ENCODE measurements at regions not wholly inside any gene's neighbourhood (a gene's known extent, or its start where the extent isn't known, plus 50 kb on each side); places are given as distances from the start of the nearest gene placed in this dataset.

DNA sequence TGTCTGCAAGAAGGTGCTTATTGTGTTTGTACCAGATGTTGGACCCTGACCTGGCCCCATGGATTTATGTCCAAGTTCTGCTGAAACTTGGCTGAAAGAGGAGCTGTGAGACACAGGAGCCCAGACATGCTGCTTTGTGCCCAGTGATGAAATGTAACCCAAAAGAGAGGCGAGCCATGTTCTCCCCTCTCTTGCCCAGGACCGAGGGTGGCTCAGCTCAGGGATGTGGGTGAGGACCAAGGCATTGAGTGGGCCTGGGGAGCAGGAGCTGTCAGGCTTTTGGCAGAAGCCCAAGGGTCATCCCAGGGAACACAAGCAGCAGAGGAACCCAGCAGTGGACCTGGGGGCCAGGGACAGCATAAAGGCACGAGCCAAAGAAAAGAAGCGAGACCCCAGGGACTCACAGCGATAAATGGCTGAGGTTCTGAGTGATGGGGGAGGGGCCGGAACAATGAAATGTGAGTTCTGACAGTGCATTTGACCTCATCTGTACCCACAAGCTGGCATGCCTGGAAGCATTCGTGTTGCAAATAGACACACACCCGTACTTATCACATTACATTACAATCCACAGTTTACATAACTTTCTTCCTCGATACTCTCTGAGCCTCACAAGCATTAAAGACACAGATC, 363.4 kb upstream of the JARID2 start:
- Mint-ChIP-seq H3K4me1 (peaks cover 10% of the 10 kb centered on the region), H3K4me3 (no peak overlapping the region), H3K36me3 (ENCODE audit: low read depth) (no peaks in the 10 kb centered on the region), H3K27me3 (no peaks in the 10 kb centered on the region), H3K27ac (no peak overlapping the region), H3K9me3 (no peaks in the 10 kb centered on the region)
- DNase-seq, result no peak
- ChIA-PET POLR2A (no interaction called here), CTCF (no interaction called here)
- TF ChIP-seq, protein P1, sequence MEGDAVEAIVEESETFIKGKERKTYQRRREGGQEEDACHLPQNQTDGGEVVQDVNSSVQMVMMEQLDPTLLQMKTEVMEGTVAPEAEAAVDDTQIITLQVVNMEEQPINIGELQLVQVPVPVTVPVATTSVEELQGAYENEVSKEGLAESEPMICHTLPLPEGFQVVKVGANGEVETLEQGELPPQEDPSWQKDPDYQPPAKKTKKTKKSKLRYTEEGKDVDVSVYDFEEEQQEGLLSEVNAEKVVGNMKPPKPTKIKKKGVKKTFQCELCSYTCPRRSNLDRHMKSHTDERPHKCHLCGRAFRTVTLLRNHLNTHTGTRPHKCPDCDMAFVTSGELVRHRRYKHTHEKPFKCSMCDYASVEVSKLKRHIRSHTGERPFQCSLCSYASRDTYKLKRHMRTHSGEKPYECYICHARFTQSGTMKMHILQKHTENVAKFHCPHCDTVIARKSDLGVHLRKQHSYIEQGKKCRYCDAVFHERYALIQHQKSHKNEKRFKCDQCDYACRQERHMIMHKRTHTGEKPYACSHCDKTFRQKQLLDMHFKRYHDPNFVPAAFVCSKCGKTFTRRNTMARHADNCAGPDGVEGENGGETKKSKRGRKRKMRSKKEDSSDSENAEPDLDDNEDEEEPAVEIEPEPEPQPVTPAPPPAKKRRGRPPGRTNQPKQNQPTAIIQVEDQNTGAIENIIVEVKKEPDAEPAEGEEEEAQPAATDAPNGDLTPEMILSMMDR (IDR thresholded peaks at IDR 0.05), result no peak
- intact Hi-C loops (cut with micrococcal nuclease), result no loop called here
- ATAC-seq (ENCODE audit: low read depth), result no peak

GRCh38 chr6:14883921-14884320, 361.9 kb upstream of the JARID2 start:
- H3K4me1 Mint-ChIP-seq, result peaks cover 2% of the 10 kb centered on the region
- ATAC-seq (ENCODE audit: low read depth) (no peak), DNase-seq (no peak)
- H3K4me3 Mint-ChIP-seq, result no peak overlapping the region
- intact Hi-C loops (cut with micrococcal nuclease), result no loop called here
- no peaks in the 10 kb centered on the region for H3K9me3 Mint-ChIP-seq
- CTCF ChIA-PET, result no interaction called here
- no peaks in the 10 kb centered on the region for H3K36me3 Mint-ChIP-seq (ENCODE audit: low read depth)
- TF ChIP-seq, protein P1 (IDR thresholded peaks at IDR 0.05), result no peak
- no peaks in the 10 kb centered on the region for H3K27me3 Mint-ChIP-seq
- POLR2A ChIA-PET, result interaction anchor here (0.6 kb wide), 1 partner anchor 262 kb away, joined by 4 read pairs; no protein-coding TSS in a partner anchor
- H3K27ac Mint-ChIP-seq, result no peak overlapping the region

DNA sequence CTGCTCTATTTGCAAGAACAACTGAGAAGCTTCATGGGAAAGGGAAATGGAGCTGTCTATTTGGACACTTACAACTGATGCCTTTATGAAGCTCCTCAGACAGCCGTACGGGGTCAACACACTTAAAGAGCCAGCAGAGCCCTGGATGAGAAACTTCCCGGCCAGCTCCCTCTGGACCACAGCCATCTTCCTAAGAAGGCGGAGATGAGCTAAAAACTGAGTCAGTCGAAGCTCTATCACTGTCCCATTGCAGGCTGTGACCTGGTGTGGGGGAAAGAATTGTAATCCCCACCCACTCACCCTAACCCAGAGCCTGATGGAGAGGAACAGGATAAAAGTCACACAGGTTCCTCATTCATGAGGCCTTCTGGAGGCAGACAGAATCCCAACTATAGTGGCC, 360.4 kb upstream of the JARID2 start:
- Mint-ChIP-seq H3K4me1 (peaks cover 2% of the 10 kb centered on the region), H3K4me3 (no peak overlapping the region), H3K27me3 (no peaks in the 10 kb centered on the region), H3K9me3 (peaks cover 3% of the 10 kb centered on the region), H3K27ac (no peak overlapping the region), H3K36me3 (ENCODE audit: low read depth) (no peaks in the 10 kb centered on the region)
- DNase-seq (no peak), ATAC-seq (ENCODE audit: low read depth) (no peak)
- ChIA-PET POLR2A (interaction anchor here (0.7 kb wide), 3 partner anchors 22 to 363 kb away, joined by 3 to 8 read pairs (median 6); no protein-coding TSS in a partner anchor), CTCF (no interaction called here)
- intact Hi-C loops (cut with micrococcal nuclease), result no loop called here
- TF ChIP-seq, protein P1 (IDR thresholded peaks at IDR 0.05), result no peak

GRCh38 chr6:14887181-14887580, 358.7 kb upstream of the JARID2 start:
- ChIA-PET POLR2A (no interaction called here), CTCF (no interaction called here)
- Mint-ChIP-seq H3K4me3 (no peak overlapping the region), H3K27ac (no peak overlapping the region), H3K36me3 (ENCODE audit: low read depth) (no peaks in the 10 kb centered on the region), H3K9me3 (peaks cover 6% of the 10 kb centered on the region), H3K27me3 (no peaks in the 10 kb centered on the region), H3K4me1 (peaks cover 9% of the 10 kb centered on the region)
- TF ChIP-seq, protein P1 (IDR thresholded peaks at IDR 0.05), result no peak
- intact Hi-C loops (cut with micrococcal nuclease), result no loop called here
- no peak for DNase-seq
- ATAC-seq (ENCODE audit: low read depth), result no peak

GRCh38 chr6:14887986-14888574, 357.8 kb upstream of the JARID2 start:
- peaks cover 6% of the 10 kb centered on the region for H3K9me3 Mint-ChIP-seq
- H3K27me3 Mint-ChIP-seq, result no peaks in the 10 kb centered on the region
- intact Hi-C loops (cut with micrococcal nuclease), result no loop called here
- TF ChIP-seq, protein P1 (IDR thresholded peaks at IDR 0.05), result no peak
- no peak overlapping the region for H3K27ac Mint-ChIP-seq
- CTCF ChIA-PET, result no interaction called here
- no peaks in the 10 kb centered on the region for H3K36me3 Mint-ChIP-seq (ENCODE audit: low read depth)
- no peak overlapping the region for H3K4me3 Mint-ChIP-seq
- ATAC-seq (ENCODE audit: low read depth) (no peak), DNase-seq (no peak)
- H3K4me1 Mint-ChIP-seq, result peaks cover 9% of the 10 kb centered on the region
- POLR2A ChIA-PET, result no interaction called here

Data from activated B cell treated with CpG ODN at 0.5 μM for 24 hours (primary cell).